Stomach (tissue), 8 donors: ENCODE measurements at regions not wholly inside any gene's neighbourhood (a gene's known extent, or its start where the extent isn't known, plus 50 kb on each side); places are given as distances from the start of the nearest gene placed in this dataset.

Source experiments
- DNase-seq, 2 donors: peaks; one replicate each; pipeline versions ENCODE4 v3.0.0 to v3.0.0-alpha.2; 2013 to 2019
- H3K27ac ChIP-seq, 5 donors: fragments of 200-600 bp in 4 of 5; sonication (generic) in 4 of 5; one replicate each; pipeline ENCODE4 v1.5.1; 2013 to 2019; ENCODE audit warnings: mild to moderate bottlenecking in 1 of 5, moderate library complexity in 1 of 5
- H3K27me3 ChIP-seq, 3 donors: fragments of 200-600 bp; sonication (generic); one replicate each; pipeline ENCODE4 v1.5.1; 2017 to 2019; ENCODE audit warnings: mixed run types in 1 of 3
- H3K36me3 ChIP-seq, 4 donors: fragments of 200-600 bp; sonication (generic); 1 replicate in 3 of 4; 2 replicates in 1 of 4; pipeline ENCODE4 v1.5.1; 2016 to 2019
- H3K4me1 ChIP-seq, 4 donors: fragments of 200-600 bp; sonication (generic); one replicate each; pipeline ENCODE4 v1.5.1; 2016 to 2019
- H3K4me3 ChIP-seq, 4 donors: fragments of 200-600 bp; sonication (generic) in 3 of 4; one replicate each; pipeline ENCODE4 v1.5.1; 2016 to 2019; ENCODE audit warnings: mild to moderate bottlenecking in 1 of 4
- H3K9me3 ChIP-seq, 4 donors: fragments of 200-600 bp; sonication (generic); one replicate each; pipeline ENCODE4 v1.5.1; 2016 to 2019
- CTCF ChIP-seq, 7 experiments: fragments of 450-650 bp in 4 of 7; fragments of 200-600 bp in 3 of 7; sonication (generic) in 3 of 7; IDR thresholded peaks; one replicate each; pipeline ENCODE4 v1.5.1; 2016 to 2019; ENCODE audit warnings: antibody characterized with exemption in 7 of 7, control low read depth in 2 of 7, mild to moderate bottlenecking in 1 of 7
- EP300 ChIP-seq: sonication (generic); formaldehyde crosslinking; IDR thresholded peaks from one replicate; pipeline ENCODE4 v1.6.1; 2017; ENCODE audit warnings: antibody characterized with exemption
- POLR2A ChIP-seq, 4 donors: fragments of 450-650 bp; IDR thresholded peaks; one replicate each; pipeline ENCODE4 v1.6.1; 2016; ENCODE audit warnings: antibody characterized with exemption in 4 of 4, control low read depth in 2 of 4, mild to moderate bottlenecking in 1 of 4, moderate library complexity in 1 of 4
- POLR2AphosphoS5 ChIP-seq, 3 donors: sonication (generic); formaldehyde crosslinking; IDR thresholded peaks; one replicate each; pipeline ENCODE4 v1.6.1; 2016; ENCODE audit warnings: antibody characterized with exemption in 3 of 3
- WGBS, 5 donors: extraction: QIAGEN DNeasy Blood & Tissue Kit in 3 of 5; methylation state at CpG; one replicate each; pipeline versions ENCODE4 v1.1.5 to v1.1.7; 2013 to 2018; 5-methylcytosine and 5-hydroxymethylcytosine counted together
- intact Hi-C: fragments of 100-400 bp; cut with DNase I; formaldehyde crosslinking; loops from one replicate; pipeline ENCODE4 v1.15.1; 2023; ENCODE audit warnings: low total_unique reads
- donor health status: healthy with polysubstance abuse.
- donor health status: Bipolar disorder and iron deficiency.
- donor health status: healthy.

GRCh38 chr2:4416431-4416830 is 713.1 kb downstream of the DCDC2C start:
- intact Hi-C loops, result no loop called here
- Histone ChIP-seq H3K4me1 (no peaks in the 10 kb centered on the region), H3K9me3 (peaks cover 0 to 18% (median 1%) of the 10 kb centered on the region in 4 donors)

GRCh38 chr2:4417771-4418170 is 714.4 kb downstream of the DCDC2C start:
- intact Hi-C loops, result no loop called here
- H3K9me3 ChIP-seq, result peaks cover 0 to 21% (median 0%) of the 10 kb centered on the region in 4 donors
- H3K4me1 ChIP-seq, result no peaks in the 10 kb centered on the region
- TF ChIP-seq POLR2A (IDR thresholded peaks at IDR 0.05), result no peak
- TF ChIP-seq CTCF (IDR thresholded peaks at IDR 0.05), result no peak
- no peak overlapping the region for H3K27ac ChIP-seq
- 83 to 91% (median 87%) methylated on average over 6 of the region's 6 CpGs for WGBS, 5 donors
- H3K4me3 ChIP-seq, result no peak overlapping the region
- DNase-seq, result peak in 1 of 2 donors; percentile 15
- no peaks in the 10 kb centered on the region for H3K36me3 ChIP-seq
- no peaks in the 10 kb centered on the region for H3K27me3 ChIP-seq

More at GRCh38 chr2:4416431-4416830, 713.1 kb downstream of the DCDC2C start:
- DNase-seq, result no peak
- Histone ChIP-seq H3K27ac (no peak overlapping the region), H3K27me3 (no peaks in the 10 kb centered on the region), H3K4me3 (no peak overlapping the region), H3K36me3 (no peaks in the 10 kb centered on the region)
- no peak for TF ChIP-seq POLR2A (IDR thresholded peaks at IDR 0.05)
- no peak for TF ChIP-seq CTCF (IDR thresholded peaks at IDR 0.05)
- TF ChIP-seq EP300, result no peak
- no peak for TF ChIP-seq POLR2AphosphoS5 (IDR thresholded peaks at IDR 0.05)
- 69 to 87% (median 82%) methylated on average over 4 of the region's 4 CpGs for WGBS, 5 donors

GRCh38 chr2:4420032-4420431 is 716.7 kb downstream of the DCDC2C start:
- Histone ChIP-seq H3K9me3 (peaks cover 0 to 15% (median 0%) of the 10 kb centered on the region in 4 donors), H3K36me3 (no peaks in the 10 kb centered on the region), H3K27ac (no peak overlapping the region), H3K4me3 (no peak overlapping the region), H3K4me1 (no peaks in the 10 kb centered on the region), H3K27me3 (no peaks in the 10 kb centered on the region)
- 27 to 39% (median 35%) methylated on average over 3 of the region's 3 CpGs for WGBS, 5 donors
- no peak for DNase-seq
- intact Hi-C loops, result no loop called here
- TF ChIP-seq CTCF (IDR thresholded peaks at IDR 0.05), result no peak

- H3K27me3 ChIP-seq, result no peaks in the 10 kb centered on the region
- WGBS, 5 donors, result 83 to 92% (median 90%) methylated on average over 6 of the region's 6 CpGs
- DNase-seq, result no peak
- intact Hi-C loops, result no loop called here
- no peaks in the 10 kb centered on the region for H3K4me1 ChIP-seq
- peaks cover 0 to 5% (median 0%) of the 10 kb centered on the region in 4 donors for H3K9me3 ChIP-seq
- no peak overlapping the region for H3K27ac ChIP-seq
- H3K36me3 ChIP-seq, result no peaks in the 10 kb centered on the region
- no peak overlapping the region for H3K4me3 ChIP-seq
- TF ChIP-seq EP300, result no peak
Observed at GRCh38 chr2:4424153-4424552, 720.8 kb downstream of the DCDC2C start.

GRCh38 chr2:4427083-4427482 is 723.7 kb downstream of the DCDC2C start:
- H3K4me1 ChIP-seq, result no peaks in the 10 kb centered on the region
- no peaks in the 10 kb centered on the region for H3K27me3 ChIP-seq
- H3K27ac ChIP-seq, result no peak overlapping the region
- TF ChIP-seq EP300 (no peak), POLR2A (IDR thresholded peaks at IDR 0.05) (no peak), CTCF (IDR thresholded peaks at IDR 0.05) (no peak), POLR2AphosphoS5 (IDR thresholded peaks at IDR 0.05) (no peak)
- WGBS, 5 donors, result 44 to 58% (median 50%) methylated on average over 5 of the region's 5 CpGs
- H3K9me3 ChIP-seq, result peaks cover 0 to under 1% (median 0%) of the 10 kb centered on the region in 4 donors
- H3K36me3 ChIP-seq, result no peaks in the 10 kb centered on the region
- H3K4me3 ChIP-seq, result no peak overlapping the region
- no peak for DNase-seq
- intact Hi-C loops, result no loop called here
